Brain pericyte (primary cell): ENCODE measurements at regions not wholly inside any gene's neighbourhood (a gene's known extent, or its start where the extent isn't known, plus 50 kb on each side); places are given as distances from the start of the nearest gene placed in this dataset.

Source experiments
- DNase-seq: peaks from one replicate; pipeline ENCODE4 v3.0.0-alpha.2; 2012; ENCODE audit warnings: low read depth, low spot score

DNA sequence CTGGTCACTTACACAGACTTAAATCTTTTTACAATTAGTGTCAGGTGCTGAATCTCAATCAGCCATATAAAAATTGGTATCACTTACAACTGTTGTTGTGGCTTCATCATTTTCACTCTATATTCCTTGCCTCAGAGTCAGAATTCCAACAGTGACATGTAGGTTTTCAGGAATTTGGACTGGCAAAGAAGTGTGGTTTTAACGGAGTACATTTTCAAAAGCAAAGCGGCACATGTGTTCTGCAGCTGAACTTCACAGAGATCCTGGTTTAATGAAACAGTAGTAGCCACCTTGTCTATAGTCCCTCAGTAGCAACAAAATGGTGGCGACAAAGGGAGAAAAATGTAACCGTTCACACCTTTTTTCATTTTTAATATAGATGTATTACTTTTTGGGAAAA, 486.6 kb downstream of the FAT4 start:
- DNase-seq, result no peak

DNA sequence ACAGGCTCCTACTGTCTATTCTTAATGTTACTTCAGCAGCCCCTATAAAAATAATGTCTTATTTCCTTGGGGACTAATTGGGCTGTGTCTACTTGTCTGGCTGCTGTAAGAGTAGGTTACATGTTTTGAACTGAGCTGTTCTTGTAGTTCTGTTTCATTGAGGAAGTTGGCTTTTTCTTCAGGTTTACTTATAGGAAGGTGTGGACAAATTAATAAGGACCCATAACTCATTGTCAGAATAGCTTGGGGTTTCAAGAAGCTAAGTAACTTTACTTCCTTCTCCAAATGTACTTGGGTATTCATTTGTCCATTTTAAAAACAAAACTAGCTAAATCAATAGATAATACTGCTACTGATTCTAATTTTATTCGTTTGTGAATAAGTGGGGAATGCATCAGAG, 487.2 kb downstream of the FAT4 start:
- DNase-seq, result no peak

DNA sequence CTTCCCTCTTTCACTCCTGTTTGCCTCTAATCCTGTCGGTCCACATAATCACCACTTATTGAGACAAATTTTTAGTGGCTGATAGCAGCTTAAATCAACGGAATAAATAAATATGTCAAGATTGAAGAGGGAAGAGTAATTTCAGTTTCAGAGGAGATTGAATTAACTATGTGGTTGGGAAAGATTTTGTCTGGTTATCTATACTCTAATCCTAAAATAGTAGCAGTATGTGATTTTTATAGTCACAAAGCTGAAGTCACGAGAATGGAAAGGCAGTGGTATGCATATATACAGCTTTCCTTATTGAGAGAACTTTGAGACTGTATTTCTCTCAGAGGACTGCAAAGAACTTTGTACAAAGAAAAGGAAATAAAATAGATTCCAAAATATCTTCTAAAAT, 493.3 kb downstream of the FAT4 start:
- no peak for DNase-seq

DNA sequence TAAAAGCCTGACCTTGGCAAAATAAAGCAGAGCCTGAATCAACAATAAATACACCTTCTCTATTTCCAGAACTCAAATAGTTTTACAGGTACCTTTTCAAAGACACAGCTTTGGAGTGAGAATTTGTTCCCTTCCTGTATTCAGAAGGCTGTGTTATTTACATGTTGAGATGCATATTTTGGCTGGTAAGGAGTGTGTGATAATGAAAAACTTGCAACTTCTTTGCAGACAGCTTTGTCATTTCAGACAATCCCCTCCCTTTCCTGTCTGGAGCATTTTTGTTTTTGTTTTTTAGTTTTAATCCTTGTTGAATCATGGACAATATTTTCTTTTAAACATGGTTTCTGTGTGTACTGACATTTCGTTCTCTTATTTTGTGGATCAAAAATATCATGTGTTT, 493.8 kb downstream of the FAT4 start:
- DNase-seq, result no peak

DNA sequence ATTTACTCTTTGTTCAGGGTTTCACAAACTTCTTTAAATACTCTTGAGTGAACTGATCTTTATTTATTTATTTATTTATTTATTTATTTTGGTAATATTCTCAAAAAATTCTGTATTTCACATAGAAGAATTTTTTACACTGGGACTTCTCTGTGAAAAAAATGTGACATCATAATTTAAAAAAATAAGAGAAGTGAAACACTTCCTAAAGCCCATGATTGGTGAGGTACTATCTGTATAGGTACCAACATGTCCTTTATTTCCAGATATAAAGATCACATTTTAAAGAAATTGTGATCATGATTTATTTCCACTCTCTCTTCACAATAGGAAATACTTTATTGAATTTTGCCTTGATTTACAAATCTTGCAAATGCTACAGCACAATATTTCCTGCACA, 497.1 kb downstream of the FAT4 start:
- DNase-seq, result no peak

DNA sequence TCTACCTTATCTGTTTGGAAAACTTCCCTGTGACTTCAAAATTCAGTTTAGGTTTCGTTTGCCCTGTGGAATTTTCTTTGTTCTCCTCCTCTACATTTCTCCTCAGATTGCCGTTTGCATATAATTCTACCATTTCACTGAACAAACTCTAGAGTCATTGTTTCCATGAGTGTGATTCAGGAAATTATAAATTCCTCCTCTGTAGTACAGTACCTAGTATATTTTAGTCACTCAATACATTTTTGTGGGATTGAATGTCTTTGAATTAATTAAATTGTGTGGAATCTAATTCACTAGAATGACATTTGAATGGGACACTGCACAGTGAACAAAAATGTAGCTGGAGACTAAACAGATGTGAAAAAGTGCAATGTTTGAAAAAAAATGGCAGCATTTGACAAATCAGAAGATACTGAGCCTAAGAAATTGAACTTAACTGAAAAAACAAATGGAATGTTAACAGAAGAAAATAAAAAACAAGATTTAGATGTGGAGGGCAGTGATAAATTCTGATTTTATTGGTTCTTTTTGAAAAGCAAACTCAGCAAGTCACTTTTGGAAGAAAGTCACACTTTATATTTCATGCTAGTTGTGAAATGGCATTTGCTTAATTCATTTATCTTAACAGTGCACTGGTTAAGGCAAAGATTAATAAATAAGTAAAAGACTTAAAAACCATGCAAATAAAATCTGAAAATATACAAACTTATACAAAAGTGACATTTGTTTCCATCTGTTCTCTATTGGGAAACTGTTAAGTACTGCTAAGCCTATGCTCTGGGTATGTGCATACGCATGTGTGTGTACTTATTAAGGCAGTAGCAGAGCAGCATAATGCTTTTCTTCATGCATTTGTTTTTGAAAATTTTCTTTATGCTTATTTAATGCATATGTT, 512.3 kb downstream of the FAT4 start:
- no peak for DNase-seq

DNA sequence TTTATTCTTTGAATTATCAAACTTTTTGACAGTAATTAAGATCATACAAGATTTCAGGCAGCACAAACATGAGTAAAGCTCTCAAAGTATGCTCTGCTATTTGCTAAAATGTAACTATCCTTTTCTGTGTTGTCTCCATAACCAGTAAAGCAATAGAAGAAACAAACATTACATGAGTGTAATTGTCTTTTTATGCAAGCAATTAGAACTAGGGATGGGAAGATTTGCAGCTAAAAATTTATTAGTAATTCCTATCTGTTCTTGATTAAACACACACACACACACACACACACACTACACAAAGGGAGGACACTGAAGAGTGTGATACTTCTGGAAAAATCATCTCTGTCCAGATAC, 512.9 kb downstream of the FAT4 start:
- DNase-seq, result no peak

DNA sequence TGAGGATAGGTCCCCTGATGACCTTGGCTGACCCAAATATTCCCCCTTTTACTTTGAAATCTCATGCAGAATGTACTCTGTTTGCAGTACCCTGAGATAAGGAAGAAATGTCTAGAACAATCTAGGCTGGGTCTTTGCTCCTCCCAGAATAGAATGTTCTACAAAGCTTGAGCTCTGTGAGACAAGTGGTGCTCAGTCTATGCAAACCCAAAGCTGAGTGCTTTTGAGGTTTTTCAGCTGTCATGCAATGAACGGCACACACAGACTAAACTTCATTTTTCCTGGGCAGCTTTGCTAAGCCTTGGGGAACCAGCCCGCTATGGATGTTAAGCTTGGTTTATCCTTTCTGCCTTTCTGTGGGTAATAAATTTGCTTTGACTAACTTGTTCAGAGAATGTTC, 513.6 kb downstream of the FAT4 start:
- DNase-seq, result no peak

DNA sequence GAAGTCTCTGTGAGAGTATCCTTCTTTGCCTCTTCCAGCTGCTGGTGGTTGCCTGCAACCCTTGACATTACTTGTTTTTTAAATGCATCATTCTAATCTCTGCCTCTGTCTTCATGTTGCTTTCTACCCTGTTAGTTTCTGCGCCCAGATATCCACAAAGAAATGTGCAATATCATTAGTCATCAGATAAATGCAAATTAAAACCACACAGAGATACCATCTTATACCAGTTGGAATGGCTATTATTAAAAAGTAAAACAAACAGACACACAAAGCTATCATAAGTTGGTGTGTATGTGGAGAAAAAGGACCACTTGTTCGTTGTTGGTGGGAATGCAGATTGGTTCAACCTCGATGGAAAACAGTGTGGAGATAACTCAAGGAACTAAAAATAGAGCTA, 517.4 kb downstream of the FAT4 start:
- no peak for DNase-seq

DNA sequence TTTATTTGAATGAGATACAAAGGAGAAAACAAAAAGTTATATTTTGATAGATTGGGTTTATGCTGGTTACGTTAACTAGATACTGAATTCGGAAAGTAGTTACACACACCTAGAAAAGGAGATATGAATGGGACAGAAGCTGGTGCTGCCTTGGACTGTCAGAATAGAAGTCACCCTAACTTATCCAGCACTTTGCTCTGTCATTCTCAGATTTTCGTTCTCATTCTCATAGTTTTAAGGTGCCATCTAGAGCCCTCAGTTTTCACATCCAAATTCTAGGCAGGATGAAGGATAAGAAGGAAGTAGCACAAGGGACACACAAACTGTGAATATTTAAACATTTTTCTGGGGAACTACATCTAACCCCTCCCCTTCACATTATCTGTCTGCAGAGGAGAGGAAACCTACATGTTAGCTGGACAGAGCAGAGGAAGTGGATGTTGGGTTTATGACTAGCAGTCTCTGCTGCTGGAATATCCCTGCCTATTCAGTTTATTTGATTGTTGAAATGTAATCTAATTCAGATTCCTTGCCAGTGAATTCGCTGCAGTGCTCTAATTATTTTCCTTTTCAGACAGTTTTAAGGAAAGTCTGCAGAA, 521.9 kb downstream of the FAT4 start:
- no peak for DNase-seq

DNA sequence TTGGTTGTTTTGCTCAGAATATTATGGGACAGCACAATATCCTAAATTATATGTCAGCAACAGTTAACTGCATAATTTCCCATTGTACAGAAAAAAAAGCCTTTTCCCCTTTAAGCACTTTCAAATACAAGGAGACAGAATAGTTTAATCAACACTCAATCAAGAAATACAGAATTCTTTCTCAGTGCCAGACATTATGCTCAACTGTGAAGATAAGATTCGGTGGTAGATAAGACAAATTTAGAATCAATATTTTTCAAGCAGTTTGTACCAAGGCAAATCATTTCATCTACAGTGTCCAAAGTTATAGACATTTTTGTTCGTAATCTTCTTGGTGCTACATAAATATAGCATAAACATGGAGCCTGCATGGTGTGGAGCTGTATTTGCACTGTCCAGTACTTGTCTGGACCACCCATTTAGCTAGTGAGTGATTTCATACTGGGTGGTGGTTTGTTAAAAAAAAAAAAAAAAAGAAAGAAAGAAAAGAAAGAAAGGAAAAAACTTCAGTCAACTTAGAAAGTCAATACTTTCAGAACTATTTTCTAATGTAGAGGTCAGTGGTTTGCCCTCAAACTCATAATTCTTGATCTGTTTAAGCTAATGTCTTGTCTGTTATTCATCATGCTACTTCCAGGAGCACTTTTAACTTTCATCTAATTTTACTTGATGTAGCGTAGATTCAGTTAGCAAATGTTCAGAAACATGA, 522.9 kb downstream of the FAT4 start:
- DNase-seq, result no peak

DNA sequence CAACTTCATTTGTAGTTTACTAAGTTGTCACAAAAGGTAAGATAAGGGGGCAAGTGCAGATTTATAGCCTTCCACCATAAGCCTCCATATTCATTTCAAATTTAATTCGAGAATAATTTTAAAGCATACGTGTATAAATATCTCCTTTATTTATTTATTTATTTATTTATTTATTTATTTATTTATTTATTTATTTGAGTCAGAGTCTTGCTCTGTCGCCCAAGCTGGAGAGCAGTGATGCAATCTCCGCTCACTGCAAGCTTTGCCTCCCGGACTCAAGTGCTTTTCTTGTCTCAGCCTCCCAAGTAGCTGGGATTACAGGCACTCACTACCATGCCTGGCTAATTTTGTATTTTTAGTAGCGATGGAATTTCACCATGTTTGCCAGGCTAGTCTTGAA, 523.4 kb downstream of the FAT4 start:
- DNase-seq, result no peak

DNA sequence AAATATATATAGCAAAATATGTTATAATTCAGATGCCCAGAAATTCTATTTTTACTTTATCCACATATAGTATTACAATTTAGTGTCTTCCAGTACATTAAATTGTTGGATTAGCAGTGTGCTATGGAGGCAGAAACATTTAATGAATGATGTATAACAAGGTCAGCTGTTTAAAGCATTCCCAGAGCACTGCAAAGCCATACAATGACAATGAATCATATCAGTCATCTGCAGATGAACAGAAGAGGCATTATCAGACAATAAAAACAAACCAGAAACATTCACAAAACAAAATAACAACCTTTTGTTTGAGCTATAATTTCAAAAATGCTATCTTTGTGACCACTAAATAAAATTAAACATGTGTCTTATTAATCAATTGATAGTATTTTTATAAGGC, 524.2 kb downstream of the FAT4 start:
- no peak for DNase-seq

DNA sequence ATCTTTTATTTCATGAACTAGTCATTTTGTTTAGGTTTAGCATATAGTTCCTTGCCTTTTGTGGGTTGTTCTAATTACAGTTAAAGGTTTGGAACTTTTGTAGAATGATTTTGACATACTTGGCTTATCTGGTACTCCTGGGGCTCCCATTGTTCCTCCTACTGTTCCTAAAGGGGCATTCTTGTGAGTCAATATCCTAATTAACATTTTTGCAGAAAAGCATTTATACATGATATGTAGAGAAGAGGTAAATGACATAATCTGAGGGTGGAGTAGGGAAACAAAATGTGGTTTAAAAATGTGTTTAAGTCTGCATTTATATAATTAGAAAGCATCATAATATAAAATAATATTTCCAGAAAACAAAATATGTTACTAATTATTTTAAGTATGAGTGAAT, 529.2 kb downstream of the FAT4 start:
- no peak for DNase-seq

DNA sequence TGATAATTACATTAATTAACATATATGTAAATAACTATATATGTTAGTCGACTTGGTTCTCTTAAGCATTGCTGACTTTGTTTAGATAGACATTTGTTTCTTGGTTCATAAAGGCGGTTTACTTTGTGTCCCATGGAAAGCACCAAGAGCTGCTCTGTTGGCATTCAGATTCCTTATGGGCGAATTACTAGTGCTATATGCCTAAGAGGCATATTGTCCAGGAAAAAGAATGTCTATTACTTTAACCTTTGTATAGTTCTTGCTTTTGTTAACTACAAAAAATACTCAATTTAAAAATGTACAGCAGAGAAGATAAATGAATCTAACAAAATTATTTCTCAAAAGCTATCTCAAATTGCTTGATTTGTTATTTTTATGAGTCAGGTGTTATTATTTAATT, 532.8 kb downstream of the FAT4 start:
- no peak for DNase-seq

DNA sequence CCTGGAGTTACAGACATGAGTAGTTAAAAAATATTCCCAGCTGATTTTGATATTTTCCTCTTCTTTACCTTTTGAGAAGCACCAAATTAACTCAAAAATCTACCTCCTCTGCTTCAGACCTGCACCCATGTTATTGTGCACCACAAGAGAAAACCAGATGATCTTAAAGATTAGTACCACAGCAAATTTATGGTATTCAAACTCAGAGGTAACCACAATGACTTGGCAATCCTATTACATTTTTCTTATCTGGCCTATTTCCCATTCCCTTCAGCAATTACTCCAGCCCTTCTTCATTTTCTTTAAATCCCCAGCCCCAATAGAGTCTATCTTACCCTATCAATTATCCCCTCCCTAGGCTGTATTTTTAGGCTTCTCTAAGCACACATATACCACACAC, 535.1 kb downstream of the FAT4 start:
- DNase-seq, result no peak

DNA sequence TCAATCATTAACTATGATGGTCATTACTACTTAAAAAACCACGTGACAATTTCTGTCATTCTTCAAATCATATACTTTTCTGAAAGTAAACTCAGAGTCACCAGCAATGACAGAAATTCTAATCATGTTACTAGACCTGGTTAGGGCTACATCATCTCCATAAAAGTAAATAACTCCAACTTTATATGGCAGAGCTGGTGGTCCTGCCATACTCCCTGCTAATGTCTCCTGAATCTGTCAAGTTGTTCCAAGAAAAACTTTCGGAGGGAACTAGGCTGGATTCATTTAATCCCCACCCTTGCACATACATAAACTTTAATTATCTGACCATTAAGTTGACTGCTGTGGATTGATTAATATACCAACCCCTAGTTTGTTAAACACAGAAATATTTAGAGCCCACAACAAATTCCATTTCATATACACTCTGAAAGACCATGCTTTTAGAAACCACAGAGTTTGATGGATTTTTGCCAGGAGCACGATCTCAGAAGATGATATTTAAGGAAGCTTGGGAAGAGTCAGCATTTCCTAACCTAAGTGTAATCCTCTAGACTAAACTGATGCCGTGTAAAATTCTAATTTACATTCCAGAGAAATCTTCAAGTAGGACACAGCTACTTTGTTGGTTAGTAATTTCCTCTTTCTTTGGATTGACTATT, 577.0 kb downstream of the FAT4 start:
- no peak for DNase-seq

DNA sequence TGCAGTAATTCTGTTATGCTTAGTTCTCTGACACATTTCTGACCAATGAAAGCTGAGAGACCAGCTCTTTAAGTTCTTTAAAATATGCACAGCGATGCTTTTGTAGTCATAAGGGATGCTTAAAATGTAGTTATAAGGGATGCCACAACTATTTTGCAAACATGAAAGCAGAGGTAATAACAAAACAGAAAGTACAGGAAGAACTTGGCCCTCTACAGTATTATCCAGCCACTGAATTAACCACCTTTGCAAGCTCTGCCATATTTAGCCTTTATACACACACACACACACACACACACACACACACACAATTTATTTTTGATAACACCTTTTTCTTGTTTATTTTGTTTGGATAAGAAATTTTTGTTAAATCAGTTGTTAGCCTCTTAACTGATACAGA, 590.0 kb downstream of the FAT4 start:
- no peak for DNase-seq

DNA sequence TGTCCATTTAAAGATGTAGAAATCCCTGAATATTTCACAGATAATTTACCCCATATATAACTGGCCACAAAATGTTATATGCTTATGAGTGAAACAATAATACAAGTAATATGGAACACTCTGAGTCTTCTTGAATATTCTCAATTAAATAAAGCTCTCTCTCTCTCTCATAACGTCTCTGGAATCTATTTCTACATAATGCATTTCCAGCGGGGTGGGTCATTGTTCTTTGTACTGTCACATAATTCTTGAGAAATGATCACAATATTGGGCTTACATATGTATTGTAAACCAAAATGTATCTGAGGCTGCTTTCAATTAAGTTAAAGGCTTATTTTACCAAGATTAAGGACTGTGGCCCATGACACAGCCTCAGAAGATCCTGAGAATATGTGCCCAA, 596.3 kb downstream of the FAT4 start:
- no peak for DNase-seq

DNA sequence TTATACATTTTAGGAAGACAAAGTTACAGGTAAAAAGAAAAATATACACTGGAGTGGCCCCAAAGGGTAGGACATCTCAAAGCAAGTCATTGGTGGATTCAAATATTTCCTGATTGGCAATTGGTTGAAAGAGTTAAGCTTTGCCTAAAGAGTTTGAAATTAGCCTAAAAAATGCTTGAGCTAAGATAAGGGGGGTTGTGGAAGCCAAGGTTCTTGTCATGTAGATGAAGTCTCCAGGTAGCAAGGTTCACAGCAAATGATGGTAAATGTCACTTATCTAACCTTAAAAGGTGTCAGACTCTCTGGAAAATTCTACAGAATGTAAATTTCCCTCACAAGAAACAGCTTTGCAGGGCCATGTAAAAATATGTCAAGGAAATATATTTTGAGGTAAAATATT, 596.7 kb downstream of the FAT4 start:
- no peak for DNase-seq

DNA sequence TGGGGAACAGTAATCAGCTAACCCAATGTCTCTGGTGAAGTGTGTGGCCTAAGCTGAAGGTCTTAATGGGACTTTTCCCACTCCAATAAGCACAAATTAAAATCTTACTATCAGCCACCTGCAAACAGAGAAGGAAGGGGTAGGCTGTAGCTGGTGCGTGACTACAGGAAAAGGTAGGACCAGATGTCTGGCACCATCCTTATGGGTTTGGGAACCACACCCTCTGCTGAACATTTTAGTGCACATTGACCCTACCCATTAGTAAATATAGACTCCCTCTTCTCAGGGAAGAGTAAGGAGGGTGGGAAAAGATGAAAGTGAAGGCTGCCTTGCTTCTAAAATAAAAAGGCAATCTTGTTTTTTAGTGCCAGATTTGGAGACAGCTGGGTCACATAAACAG, 602.8 kb downstream of the FAT4 start:
- DNase-seq, result no peak

DNA sequence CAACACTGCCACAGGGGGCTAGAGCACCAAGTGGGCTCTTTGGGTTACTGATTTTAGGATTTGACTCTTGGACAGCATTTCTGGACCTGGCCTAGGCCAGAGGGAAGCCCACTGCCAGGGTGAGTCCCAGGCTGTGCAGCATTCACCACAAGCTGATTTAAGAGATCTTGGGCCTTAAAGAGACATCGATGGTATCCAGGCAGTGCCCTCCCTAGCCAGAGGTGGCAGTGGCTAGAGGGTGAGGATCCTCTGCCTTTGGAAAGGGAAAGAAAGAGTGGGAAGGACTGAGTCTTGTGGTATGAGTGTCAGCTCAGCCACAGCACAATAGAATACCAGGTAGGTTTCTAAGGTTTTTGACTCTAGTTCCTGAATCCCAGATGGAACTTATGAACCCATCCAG, 613.9 kb downstream of the FAT4 start:
- DNase-seq, result no peak

DNA sequence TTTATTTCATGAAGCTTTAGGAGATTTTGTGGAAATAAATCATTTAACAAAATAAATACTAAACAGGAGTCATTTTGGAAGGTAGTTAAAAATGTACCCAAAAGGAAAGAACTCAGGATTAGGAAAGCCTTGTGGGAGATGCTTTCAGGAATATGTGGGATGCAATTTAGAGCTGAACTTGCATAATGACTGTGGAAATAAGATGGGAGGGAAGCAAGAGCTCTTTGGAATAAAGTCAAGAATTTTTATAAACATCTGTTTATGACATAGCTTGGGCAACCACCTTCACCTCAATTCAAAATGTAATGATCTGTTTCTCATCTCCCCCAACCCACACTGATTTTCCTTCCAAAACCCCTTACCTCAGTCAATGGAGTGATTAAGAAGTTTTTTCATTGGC, 623.8 kb downstream of the FAT4 start:
- DNase-seq, result no peak
